ENCODE measurements at regions not wholly inside any gene's neighbourhood (a gene's known extent, or its start where the extent isn't known, plus 50 kb on each side); places are given as distances from the start of the nearest gene placed in this dataset.
"Not testable (repeated sequence)": the region's sequence is repeated elsewhere in the genome, so short reads cannot be mapped to it uniquely, and the experiment has no call there.

GRCh38 chr9:31908891-31909480 is 475.5 kb upstream of the ACO1 start:
- no peaks in the 10 kb centered on the region for H3K4me1 Mint-ChIP-seq (ENCODE audit: low read depth, unreplicated experiment)
- no peaks in the 10 kb centered on the region for H3K27me3 Mint-ChIP-seq (ENCODE audit: unreplicated experiment)
- no peak for TF ChIP-seq CTCF (IDR thresholded peaks at IDR 0.05; ENCODE audit: partially characterized antibody, unreplicated experiment)
- H3K9me3 Mint-ChIP-seq (ENCODE audit: unreplicated experiment) = no peaks in the 10 kb centered on the region
- no peak overlapping the region for H3K4me3 Mint-ChIP-seq (ENCODE audit: unreplicated experiment)
- no peak for DNase-seq
- no peak overlapping the region for H3K27ac Mint-ChIP-seq (ENCODE audit: unreplicated experiment)
- no peaks in the 10 kb centered on the region for H3K36me3 Mint-ChIP-seq (ENCODE audit: unreplicated experiment)

GRCh38 chr9:31912636-31913035 is 471.8 kb upstream of the ACO1 start:
- no peaks in the 10 kb centered on the region for H3K27me3 Mint-ChIP-seq (ENCODE audit: unreplicated experiment)
- DNase-seq = no peak
- TF ChIP-seq CTCF (IDR thresholded peaks at IDR 0.05; ENCODE audit: partially characterized antibody, unreplicated experiment) = no peak
- no peaks in the 10 kb centered on the region for H3K4me1 Mint-ChIP-seq (ENCODE audit: low read depth, unreplicated experiment)
- H3K4me3 Mint-ChIP-seq (ENCODE audit: unreplicated experiment) = no peak overlapping the region
- no peaks in the 10 kb centered on the region for H3K9me3 Mint-ChIP-seq (ENCODE audit: unreplicated experiment)
- no peak overlapping the region for H3K27ac Mint-ChIP-seq (ENCODE audit: unreplicated experiment)
- no peaks in the 10 kb centered on the region for H3K36me3 Mint-ChIP-seq (ENCODE audit: unreplicated experiment)

- Mint-ChIP-seq H3K9me3 (ENCODE audit: unreplicated experiment) (no peaks in the 10 kb centered on the region), H3K27me3 (ENCODE audit: unreplicated experiment) (no peaks in the 10 kb centered on the region), H3K4me1 (ENCODE audit: low read depth, unreplicated experiment) (no peaks in the 10 kb centered on the region), H3K36me3 (ENCODE audit: unreplicated experiment) (no peaks in the 10 kb centered on the region), H3K27ac (ENCODE audit: unreplicated experiment) (no peak overlapping the region), H3K4me3 (ENCODE audit: unreplicated experiment) (no peak overlapping the region)
- DNase-seq = no peak
- no peak for TF ChIP-seq CTCF (IDR thresholded peaks at IDR 0.05; ENCODE audit: partially characterized antibody, unreplicated experiment)
Observed at GRCh38 chr9:31916591-31917241, 467.7 kb upstream of the ACO1 start.

- H3K27ac Mint-ChIP-seq (ENCODE audit: unreplicated experiment); DNase-seq; H3K27me3 Mint-ChIP-seq (ENCODE audit: unreplicated experiment); H3K4me1 Mint-ChIP-seq (ENCODE audit: low read depth, unreplicated experiment); H3K9me3 Mint-ChIP-seq (ENCODE audit: unreplicated experiment); H3K4me3 Mint-ChIP-seq (ENCODE audit: unreplicated experiment); H3K36me3 Mint-ChIP-seq (ENCODE audit: unreplicated experiment): not testable (repeated sequence)
Observed at GRCh38 chr9:31937737-31938136, 446.7 kb upstream of the ACO1 start.

GRCh38 chr9:31950756-31951155 is 433.7 kb upstream of the ACO1 start:
- Mint-ChIP-seq H3K9me3 (ENCODE audit: unreplicated experiment) (peaks cover 3% of the 10 kb centered on the region), H3K4me3 (ENCODE audit: unreplicated experiment) (no peak overlapping the region), H3K36me3 (ENCODE audit: unreplicated experiment) (peaks cover 5% of the 10 kb centered on the region), H3K27ac (ENCODE audit: unreplicated experiment) (no peak overlapping the region), H3K27me3 (ENCODE audit: unreplicated experiment) (no peaks in the 10 kb centered on the region), H3K4me1 (ENCODE audit: low read depth, unreplicated experiment) (no peaks in the 10 kb centered on the region)
- TF ChIP-seq CTCF (IDR thresholded peaks at IDR 0.05; ENCODE audit: partially characterized antibody, unreplicated experiment) = no peak
- no peak for DNase-seq
